Epithelial cell of proximal tubule (primary cell): ENCODE measurements at regions not wholly inside any gene's neighbourhood (a gene's known extent, or its start where the extent isn't known, plus 50 kb on each side); places are given as distances from the start of the nearest gene placed in this dataset.

ENCODE experiments used
- DNase-seq: peaks from one replicate; pipeline ENCODE4 v3.0.0-alpha.2; 2011; ENCODE audit warnings: low read depth
- H3K4me3 ChIP-seq: 2 replicates; pipeline ENCODE4 v1.5.1; 2011; ENCODE audit warnings: low read depth, mild to moderate bottlenecking, low read length
- TF ChIP-seq, protein P1 (sequence below): conservative IDR thresholded peaks from 2 replicates; pipeline ENCODE4 v1.5.1; 2012; ENCODE audit warnings: low read depth, mild to moderate bottlenecking, low read length

DNA sequence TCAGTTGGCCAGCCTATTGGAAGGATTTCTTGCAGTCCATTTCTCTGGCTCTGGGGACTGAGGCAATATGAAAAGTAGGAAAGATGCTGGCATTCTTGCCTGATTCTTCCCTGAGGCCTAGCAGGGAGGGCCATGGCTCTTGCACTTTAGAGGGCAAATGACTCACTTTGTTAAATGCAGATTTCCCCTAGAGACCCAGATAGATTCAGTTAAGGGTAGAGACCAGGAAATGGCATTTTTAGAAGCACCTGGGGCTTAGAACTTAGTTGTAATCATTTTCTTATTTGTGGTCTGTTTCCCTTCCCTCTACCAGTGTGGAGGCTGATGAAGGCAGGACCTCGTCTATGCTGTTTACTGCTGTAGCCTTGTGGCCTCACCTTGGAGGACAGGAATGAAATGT, 112.8 kb upstream of the NR3C1 start:
- no peak overlapping the region for H3K4me3 ChIP-seq
- TF ChIP-seq, protein P1, sequence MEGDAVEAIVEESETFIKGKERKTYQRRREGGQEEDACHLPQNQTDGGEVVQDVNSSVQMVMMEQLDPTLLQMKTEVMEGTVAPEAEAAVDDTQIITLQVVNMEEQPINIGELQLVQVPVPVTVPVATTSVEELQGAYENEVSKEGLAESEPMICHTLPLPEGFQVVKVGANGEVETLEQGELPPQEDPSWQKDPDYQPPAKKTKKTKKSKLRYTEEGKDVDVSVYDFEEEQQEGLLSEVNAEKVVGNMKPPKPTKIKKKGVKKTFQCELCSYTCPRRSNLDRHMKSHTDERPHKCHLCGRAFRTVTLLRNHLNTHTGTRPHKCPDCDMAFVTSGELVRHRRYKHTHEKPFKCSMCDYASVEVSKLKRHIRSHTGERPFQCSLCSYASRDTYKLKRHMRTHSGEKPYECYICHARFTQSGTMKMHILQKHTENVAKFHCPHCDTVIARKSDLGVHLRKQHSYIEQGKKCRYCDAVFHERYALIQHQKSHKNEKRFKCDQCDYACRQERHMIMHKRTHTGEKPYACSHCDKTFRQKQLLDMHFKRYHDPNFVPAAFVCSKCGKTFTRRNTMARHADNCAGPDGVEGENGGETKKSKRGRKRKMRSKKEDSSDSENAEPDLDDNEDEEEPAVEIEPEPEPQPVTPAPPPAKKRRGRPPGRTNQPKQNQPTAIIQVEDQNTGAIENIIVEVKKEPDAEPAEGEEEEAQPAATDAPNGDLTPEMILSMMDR: no peak
- no peak for DNase-seq

DNA sequence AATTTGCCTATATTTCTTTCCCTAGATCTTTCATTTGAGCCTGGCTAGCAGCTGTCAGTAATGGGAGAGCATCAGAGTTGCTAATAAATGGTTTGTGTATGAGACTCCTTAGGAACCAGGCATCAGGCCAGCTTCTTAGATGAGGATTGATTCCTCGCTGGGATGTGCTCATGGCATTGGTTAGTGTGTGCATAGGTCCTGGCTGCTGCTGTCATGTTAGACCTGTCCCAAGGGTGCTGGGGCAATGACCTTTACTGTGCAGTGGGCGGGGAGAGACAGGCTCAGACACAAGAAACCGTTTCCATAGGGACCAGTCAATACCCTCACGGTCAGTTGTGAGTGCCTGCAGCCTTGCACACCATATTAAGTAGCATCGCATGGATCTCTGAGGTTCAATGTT, 112.3 kb upstream of the NR3C1 start:
- no peak for DNase-seq
- TF ChIP-seq, protein P1: no peak
- H3K4me3 ChIP-seq: no peak overlapping the region

DNA sequence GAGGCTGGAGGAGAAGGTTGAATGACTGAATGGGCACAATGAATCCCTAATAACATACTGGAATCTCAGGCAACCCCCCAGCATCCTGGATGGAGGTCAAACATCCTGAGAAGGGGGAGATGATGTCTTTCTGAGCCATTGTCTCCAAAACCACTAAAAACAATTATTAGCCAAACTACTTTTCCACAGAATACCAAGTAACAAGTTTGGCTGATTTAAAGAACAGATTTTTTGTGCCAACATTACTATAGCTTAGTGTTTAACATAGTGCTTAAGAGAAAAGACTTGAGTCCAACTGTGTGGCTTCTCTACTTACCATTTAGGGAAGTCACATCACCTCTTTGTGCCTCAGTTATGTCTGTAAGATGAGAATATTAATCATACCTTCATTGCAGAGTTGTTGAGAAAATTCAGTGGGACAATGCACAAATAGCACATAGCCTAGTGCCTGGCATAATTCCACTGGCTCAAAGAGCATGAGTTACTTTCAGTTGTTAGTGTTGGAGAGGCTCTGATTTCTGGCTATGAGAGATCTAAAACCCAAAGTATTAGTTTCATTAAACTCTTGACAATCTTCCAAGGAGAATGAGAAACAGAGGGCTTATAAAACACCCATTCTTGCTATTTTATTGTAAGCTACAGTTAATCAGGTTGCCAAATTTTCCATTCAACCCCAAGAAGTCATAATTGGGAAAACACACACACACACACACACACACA, 111.3 kb upstream of the NR3C1 start:
- DNase-seq: no peak
- TF ChIP-seq, protein P1: no peak

GRCh38 chr5:143513720-143514119, 110.2 kb upstream of the NR3C1 start:
- TF ChIP-seq, protein P1: no peak

More for the DNA sequence above, 111.3 kb upstream of the NR3C1 start:
- H3K4me3 ChIP-seq: no peak overlapping the region

DNA sequence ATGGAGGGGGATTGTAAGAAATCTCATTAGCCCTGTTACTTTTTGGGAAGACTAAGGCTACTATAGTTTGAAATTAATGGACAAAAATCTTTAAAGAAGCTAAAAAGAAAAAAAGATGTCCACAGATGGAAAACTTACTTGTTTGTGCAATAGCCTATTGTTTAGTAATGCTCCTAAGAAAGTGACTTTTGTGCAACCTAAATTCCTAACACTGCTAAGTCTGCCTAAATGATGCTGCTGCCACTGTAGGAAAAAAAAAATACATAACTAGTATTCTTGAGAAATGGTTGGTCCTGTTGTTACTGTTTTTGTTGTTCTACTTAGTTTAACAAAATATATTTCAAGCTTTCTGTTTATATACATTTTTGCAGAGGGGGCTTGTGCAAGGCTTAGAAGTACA, 108.2 kb upstream of the NR3C1 start:
- H3K4me3 ChIP-seq: no peak overlapping the region
- TF ChIP-seq, protein P1: no peak

More at GRCh38 chr5:143513720-143514119, 110.2 kb upstream of the NR3C1 start:
- no peak for DNase-seq
- H3K4me3 ChIP-seq: no peak overlapping the region

GRCh38 chr5:143509758-143510221, 106.3 kb upstream of the NR3C1 start:
- H3K4me3 ChIP-seq: no peak overlapping the region
- no peak for DNase-seq
- TF ChIP-seq, protein P1: no peak

More for the DNA sequence above, 108.2 kb upstream of the NR3C1 start:
- no peak for DNase-seq
